Psoas muscle (tissue), 7 donors: ENCODE measurements at regions not wholly inside any gene's neighbourhood (a gene's known extent, or its start where the extent isn't known, plus 50 kb on each side); places are given as distances from the start of the nearest gene placed in this dataset.

ENCODE experiments used
- ATAC-seq, 4 donors: fragments of 200-7000 bp; cut with Tn5 transposase; one replicate each; pipeline ENCODE4 v1.9.1; 2020; ENCODE audit warnings: moderate library complexity in 3 of 4, mild to moderate bottlenecking in 2 of 4
- DNase-seq, 2 donors: peaks; one replicate each; pipeline ENCODE4 v3.0.0-alpha.2; 2020
- H3K27ac ChIP-seq: fragments of 200-600 bp; one replicate; pipeline ENCODE4 v1.8.0; 2022
- H3K27me3 ChIP-seq, 3 donors: fragments of 200-600 bp in 1 of 3; one replicate each; pipeline versions ENCODE4 v1.6.1 to v1.8.0; 2013 to 2022; ENCODE audit warnings: low read length in 2 of 3, mild to moderate bottlenecking in 2 of 3, moderate library complexity in 1 of 3; ENCODE audit not compliant: insufficient read depth in 3 of 3
- H3K36me3 ChIP-seq, 2 donors: fragments of 200-600 bp in 1 of 2; one replicate each; pipeline versions ENCODE4 v1.6.1 to v1.8.0; 2013 to 2022; ENCODE audit warnings: low read depth in 1 of 2, mild to moderate bottlenecking in 1 of 2, moderate library complexity in 1 of 2; ENCODE audit not compliant: insufficient read depth in 1 of 2
- H3K4me1 ChIP-seq: fragments of 200-600 bp; one replicate; pipeline ENCODE4 v1.8.0; 2022
- H3K4me3 ChIP-seq: fragments of 200-600 bp; one replicate; pipeline ENCODE4 v1.8.0; 2022; ENCODE audit warnings: mild to moderate bottlenecking
- H3K9me3 ChIP-seq: fragments of 200-600 bp; one replicate; pipeline ENCODE4 v1.8.0; 2022
- CTCF ChIP-seq: fragments of 200-600 bp; IDR thresholded peaks from one replicate; pipeline ENCODE4 v1.8.0; 2022; ENCODE audit warnings: antibody characterized with exemption
- WGBS, 3 donors: extraction: QIAGEN DNeasy Blood & Tissue Kit; methylation state at CpG; one replicate each; pipeline versions ENCODE4 v1.1.6 to v1.1.7; 2013; 5-methylcytosine and 5-hydroxymethylcytosine counted together
- intact Hi-C, 2 donors: fragments of 100-400 bp; cut with DNase I; formaldehyde crosslinking; loops; one replicate each; pipeline versions ENCODE4 v1.11.0 to v1.14.2; 2022
- donor health status: healthy with polysubstance abuse.
- donor health status: DM: no; HTN: no; CAD: no; lungs with moderate emphysema.
- donor health status: Bipolar disorder and iron deficiency.
- donor health status: healthy.
- donor health status: DM: yes; HTN: yes; CAD: no.
- donor health status: DM: no; HTN: no; CAD: no.
- donor health status: DM: yes; HTN: yes; CAD: no.

GRCh38 chr2:65489269-65489668 is 56.9 kb upstream of the SPRED2 start:
- no peak for ATAC-seq
- 31 to 35% (median 33%) methylated on average over 5 of the region's 5 CpGs for WGBS, 3 donors
- Histone ChIP-seq H3K27me3 (no peaks in the 10 kb centered on the region), H3K9me3 (no peaks in the 10 kb centered on the region), H3K27ac (no peak overlapping the region), H3K4me3 (no peak overlapping the region), H3K36me3 (no peaks in the 10 kb centered on the region), H3K4me1 (no peaks in the 10 kb centered on the region)
- TF ChIP-seq CTCF = no peak
- intact Hi-C loops = no loop called here
- no peak for DNase-seq

- ATAC-seq (no peak), DNase-seq (no peak)
- intact Hi-C loops = no loop called here
- no peak overlapping the region for H3K4me3 ChIP-seq
- no peaks in the 10 kb centered on the region for H3K4me1 ChIP-seq
- no peak overlapping the region for H3K27ac ChIP-seq
- TF ChIP-seq CTCF = no peak
- H3K36me3 ChIP-seq = no peaks in the 10 kb centered on the region
- H3K9me3 ChIP-seq = no peaks in the 10 kb centered on the region
- 83 to 97% (median 88%) methylated on average over 3 of the region's 3 CpGs for WGBS, 3 donors
- no peaks in the 10 kb centered on the region for H3K27me3 ChIP-seq
Measured at GRCh38 chr2:65488527-65488926, 56.1 kb upstream of the SPRED2 start.

GRCh38 chr2:65487404-65487803 is 55.0 kb upstream of the SPRED2 start:
- H3K27ac ChIP-seq = no peak overlapping the region
- DNase-seq (no peak), ATAC-seq (no peak)
- no peak overlapping the region for H3K4me3 ChIP-seq
- TF ChIP-seq CTCF = no peak
- WGBS, 3 donors = 87 to 89% (median 88%) methylated on average over 5 of the region's 5 CpGs
- no peaks in the 10 kb centered on the region for H3K27me3 ChIP-seq
- no peaks in the 10 kb centered on the region for H3K4me1 ChIP-seq
- no peaks in the 10 kb centered on the region for H3K36me3 ChIP-seq
- H3K9me3 ChIP-seq = no peaks in the 10 kb centered on the region
- intact Hi-C loops = no loop called here

- DNase-seq = no peak
- H3K27ac ChIP-seq = no peak overlapping the region
- no peaks in the 10 kb centered on the region for H3K36me3 ChIP-seq
- 91 to 96% (median 96%) methylated on average over 4 of the region's 4 CpGs for WGBS, 3 donors
- TF ChIP-seq CTCF = no peak
- no peaks in the 10 kb centered on the region for H3K9me3 ChIP-seq
- intact Hi-C loops = no loop called here
- H3K4me3 ChIP-seq = no peak overlapping the region
- H3K4me1 ChIP-seq = no peaks in the 10 kb centered on the region
- no peaks in the 10 kb centered on the region for H3K27me3 ChIP-seq
- ATAC-seq = no peak
Measured at GRCh38 chr2:65486802-65487201, 54.4 kb upstream of the SPRED2 start.

- WGBS, 3 donors = 95 to 97% (median 96%) methylated on average over 2 of the region's 2 CpGs
- intact Hi-C loops = no loop called here
- Histone ChIP-seq H3K36me3 (no peaks in the 10 kb centered on the region), H3K27ac (no peak overlapping the region), H3K4me3 (no peak overlapping the region), H3K9me3 (no peaks in the 10 kb centered on the region), H3K4me1 (no peaks in the 10 kb centered on the region), H3K27me3 (no peaks in the 10 kb centered on the region)
- ATAC-seq (no peak), DNase-seq (no peak)
- TF ChIP-seq CTCF = no peak
Measured at GRCh38 chr2:65486282-65486681, 53.9 kb upstream of the SPRED2 start.
